ENCODE measurements at regions not wholly inside any gene's neighbourhood (a gene's known extent, or its start where the extent isn't known, plus 50 kb on each side); places are given as distances from the start of the nearest gene placed in this dataset.

- TF ChIP-seq CTCF (IDR thresholded peaks at IDR 0.05), result no peak
- ATAC-seq (ENCODE audit: low read depth), result no peak
- DNase-seq, result no peak
- H3K27me3 Mint-ChIP-seq, result no peaks in the 10 kb centered on the region
- ChIA-PET POLR2A (no interaction called here), CTCF (no interaction called here)
- H3K9me3 Mint-ChIP-seq, result peaks cover 4% of the 10 kb centered on the region
- no peak overlapping the region for H3K4me3 Mint-ChIP-seq
- H3K4me1 Mint-ChIP-seq, result no peaks in the 10 kb centered on the region
- intact Hi-C loops (cut with micrococcal nuclease), result no loop called here
- H3K27ac Mint-ChIP-seq, result no peak overlapping the region
- no peaks in the 10 kb centered on the region for H3K36me3 Mint-ChIP-seq (ENCODE audit: low read depth)
These were observed 687.8 kb upstream of the DDX18 start for GRCh38 chr2:117126656-117127055.

GRCh38 chr2:117127680-117128079 lies 686.8 kb upstream of the DDX18 start:
- CTCF ChIA-PET, result no interaction called here
- no peaks in the 10 kb centered on the region for H3K27me3 Mint-ChIP-seq
- ATAC-seq (ENCODE audit: low read depth), result no peak

GRCh38 chr2:117128461-117128860 lies 686.0 kb upstream of the DDX18 start:
- TF ChIP-seq CTCF (IDR thresholded peaks at IDR 0.05), result no peak

More at GRCh38 chr2:117127680-117128079, 686.8 kb upstream of the DDX18 start:
- peaks cover 4% of the 10 kb centered on the region for H3K9me3 Mint-ChIP-seq
- intact Hi-C loops (cut with micrococcal nuclease), result no loop called here
- no peaks in the 10 kb centered on the region for H3K36me3 Mint-ChIP-seq (ENCODE audit: low read depth)
- POLR2A ChIA-PET, result no interaction called here
- no peak overlapping the region for H3K27ac Mint-ChIP-seq
- no peaks in the 10 kb centered on the region for H3K4me1 Mint-ChIP-seq
- no peak for TF ChIP-seq CTCF (IDR thresholded peaks at IDR 0.05)
- DNase-seq, result no peak
- no peak overlapping the region for H3K4me3 Mint-ChIP-seq

GRCh38 chr2:117137371-117137770 lies 677.1 kb upstream of the DDX18 start:
- POLR2A ChIA-PET, result no interaction called here
- intact Hi-C loops (cut with micrococcal nuclease), result no loop called here
- Mint-ChIP-seq H3K27me3 (no peaks in the 10 kb centered on the region), H3K4me1 (no peaks in the 10 kb centered on the region), H3K4me3 (no peak overlapping the region), H3K36me3 (ENCODE audit: low read depth) (no peaks in the 10 kb centered on the region), H3K9me3 (peaks cover 1% of the 10 kb centered on the region), H3K27ac (no peak overlapping the region)
- no peak for TF ChIP-seq CTCF (IDR thresholded peaks at IDR 0.05)
- ATAC-seq (ENCODE audit: low read depth), result no peak
- DNase-seq, result no peak
- CTCF ChIA-PET, result no interaction called here

More at GRCh38 chr2:117128461-117128860, 686.0 kb upstream of the DDX18 start:
- Mint-ChIP-seq H3K4me1 (no peaks in the 10 kb centered on the region), H3K9me3 (peaks cover 4% of the 10 kb centered on the region), H3K27ac (no peak overlapping the region), H3K27me3 (no peaks in the 10 kb centered on the region), H3K4me3 (no peak overlapping the region), H3K36me3 (ENCODE audit: low read depth) (no peaks in the 10 kb centered on the region)
- CTCF ChIA-PET, result no interaction called here
- no peak for ATAC-seq (ENCODE audit: low read depth)
- no peak for DNase-seq
- intact Hi-C loops (cut with micrococcal nuclease), result no loop called here
- POLR2A ChIA-PET, result no interaction called here

- Mint-ChIP-seq H3K36me3 (ENCODE audit: low read depth) (no peaks in the 10 kb centered on the region), H3K9me3 (peaks cover 22% of the 10 kb centered on the region), H3K27me3 (no peaks in the 10 kb centered on the region), H3K4me3 (no peak overlapping the region), H3K27ac (no peak overlapping the region), H3K4me1 (no peaks in the 10 kb centered on the region)
- intact Hi-C loops (cut with micrococcal nuclease), result no loop called here
- DNase-seq (no peak), ATAC-seq (ENCODE audit: low read depth) (no peak)
- CTCF ChIA-PET, result no interaction called here
- TF ChIP-seq CTCF (IDR thresholded peaks at IDR 0.05), result no peak
- POLR2A ChIA-PET, result no interaction called here
These were observed 645.3 kb upstream of the DDX18 start for GRCh38 chr2:117169036-117169765.
